ENCODE measurements at regions not wholly inside any gene's neighbourhood (a gene's known extent, or its start where the extent isn't known, plus 50 kb on each side); places are given as distances from the start of the nearest gene placed in this dataset.

DNA sequence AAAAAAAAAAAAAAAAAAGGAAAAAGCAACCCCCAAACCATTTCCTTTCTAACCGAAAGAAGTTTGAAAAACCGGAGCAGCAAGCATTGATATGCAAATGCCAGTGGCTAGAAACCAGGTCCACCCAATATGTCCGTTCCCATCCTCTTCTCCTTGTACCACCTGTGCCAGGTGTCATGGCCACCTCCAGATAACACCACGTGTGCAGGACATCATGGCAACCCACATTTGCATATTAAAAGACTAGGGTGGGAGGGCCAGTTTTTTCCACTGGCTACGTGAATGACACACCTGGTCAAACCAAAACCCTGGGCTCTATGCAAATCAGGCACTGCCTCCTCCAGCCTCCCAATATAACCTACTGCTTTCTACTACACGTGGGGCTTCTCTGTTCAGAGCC lies 303.3 kb upstream of the GULP1 start:
- TF ChIP-seq POLR2A (IDR thresholded peaks at IDR 0.05) = no peak
- TF ChIP-seq, protein P1, sequence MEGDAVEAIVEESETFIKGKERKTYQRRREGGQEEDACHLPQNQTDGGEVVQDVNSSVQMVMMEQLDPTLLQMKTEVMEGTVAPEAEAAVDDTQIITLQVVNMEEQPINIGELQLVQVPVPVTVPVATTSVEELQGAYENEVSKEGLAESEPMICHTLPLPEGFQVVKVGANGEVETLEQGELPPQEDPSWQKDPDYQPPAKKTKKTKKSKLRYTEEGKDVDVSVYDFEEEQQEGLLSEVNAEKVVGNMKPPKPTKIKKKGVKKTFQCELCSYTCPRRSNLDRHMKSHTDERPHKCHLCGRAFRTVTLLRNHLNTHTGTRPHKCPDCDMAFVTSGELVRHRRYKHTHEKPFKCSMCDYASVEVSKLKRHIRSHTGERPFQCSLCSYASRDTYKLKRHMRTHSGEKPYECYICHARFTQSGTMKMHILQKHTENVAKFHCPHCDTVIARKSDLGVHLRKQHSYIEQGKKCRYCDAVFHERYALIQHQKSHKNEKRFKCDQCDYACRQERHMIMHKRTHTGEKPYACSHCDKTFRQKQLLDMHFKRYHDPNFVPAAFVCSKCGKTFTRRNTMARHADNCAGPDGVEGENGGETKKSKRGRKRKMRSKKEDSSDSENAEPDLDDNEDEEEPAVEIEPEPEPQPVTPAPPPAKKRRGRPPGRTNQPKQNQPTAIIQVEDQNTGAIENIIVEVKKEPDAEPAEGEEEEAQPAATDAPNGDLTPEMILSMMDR (IDR thresholded peaks at IDR 0.05) = no peak
- no peaks in the 10 kb centered on the region for H3K4me1 ChIP-seq
- intact Hi-C loops (cut with DNase I) = no loop called here
- no peak for ATAC-seq
- DNase-seq = no peak
- WGBS, 2 donors = 66 to 71% methylated on average over 6 of the region's 6 CpGs
- no peak overlapping the region for H3K27ac ChIP-seq
- H3K36me3 ChIP-seq (replicated peaks in 1 of 2; ENCODE audit: insufficient read depth in 1 of 2, low read depth in 2 of 2) = no peaks in the 10 kb centered on the region
- no peaks in the 10 kb centered on the region for H3K9me3 ChIP-seq
- H3K27me3 ChIP-seq = no peaks in the 10 kb centered on the region
- H3K4me3 ChIP-seq = no peak overlapping the region

DNA sequence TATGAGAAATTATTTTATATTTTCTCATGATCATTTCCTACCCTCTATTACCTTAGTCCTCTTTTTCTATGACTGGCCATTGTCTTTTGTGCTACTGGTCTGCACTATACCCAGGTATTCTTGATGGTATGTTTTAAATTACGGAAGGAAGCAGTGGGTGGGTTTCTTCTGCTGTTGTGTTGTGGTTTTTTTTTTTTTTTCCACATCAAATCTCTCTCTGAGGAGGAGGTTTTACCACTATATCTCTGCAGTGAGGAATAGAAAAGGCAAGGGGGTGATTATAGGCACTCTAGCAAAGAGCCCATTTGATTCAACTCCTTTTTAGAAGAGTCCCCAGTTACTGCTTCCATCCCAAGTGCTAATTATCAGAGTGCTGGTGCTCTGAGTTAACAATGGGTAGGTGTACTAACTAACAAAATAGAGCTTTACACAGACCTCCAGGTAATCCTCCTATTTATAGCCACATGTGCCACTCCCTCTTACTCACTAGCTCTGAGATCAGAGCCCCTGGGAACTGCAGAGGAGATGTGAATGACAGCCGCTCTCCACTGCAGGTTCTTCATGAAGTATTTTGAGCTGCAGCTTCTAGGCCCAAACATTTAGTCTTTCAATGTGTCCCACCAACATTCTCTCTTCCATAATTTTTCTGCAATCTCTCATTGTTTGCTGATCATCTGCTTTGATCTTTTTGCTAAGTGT lies 301.6 kb upstream of the GULP1 start:
- no peak overlapping the region for H3K4me3 ChIP-seq
- H3K27ac ChIP-seq = no peak overlapping the region
- DNase-seq = no peak
- no peaks in the 10 kb centered on the region for H3K9me3 ChIP-seq
- WGBS, 2 donors = 82 to 88% methylated on average over 2 of the region's 2 CpGs
- TF ChIP-seq POLR2A (IDR thresholded peaks at IDR 0.05) = no peak
- TF ChIP-seq, protein P1 (IDR thresholded peaks at IDR 0.05) = no peak
- intact Hi-C loops (cut with DNase I) = no loop called here
- H3K4me1 ChIP-seq = no peaks in the 10 kb centered on the region
- no peaks in the 10 kb centered on the region for H3K27me3 ChIP-seq
- no peak for ATAC-seq
- H3K36me3 ChIP-seq (replicated peaks in 1 of 2; ENCODE audit: insufficient read depth in 1 of 2, low read depth in 2 of 2) = no peaks in the 10 kb centered on the region

DNA sequence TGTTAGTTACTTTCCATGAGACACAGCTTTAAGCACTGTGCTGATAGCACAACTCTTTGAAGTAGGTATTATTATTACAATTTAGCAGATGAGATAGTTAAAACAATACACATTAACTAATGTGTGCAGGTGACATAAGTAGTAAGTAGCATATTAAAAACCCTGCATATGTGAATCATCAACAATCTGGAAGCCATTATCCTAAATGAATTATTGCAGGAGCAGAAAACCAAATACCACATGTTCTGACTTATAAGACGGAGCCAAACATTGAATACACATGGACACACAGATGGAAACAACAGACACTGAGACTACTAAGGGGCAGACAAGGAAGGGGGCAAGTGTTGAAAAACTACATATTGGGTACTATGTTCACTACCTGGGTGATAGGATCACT lies 300.3 kb upstream of the GULP1 start:
- no peak for TF ChIP-seq POLR2A (IDR thresholded peaks at IDR 0.05)
- TF ChIP-seq, protein P1 (IDR thresholded peaks at IDR 0.05) = no peak
- ATAC-seq (no peak), DNase-seq (no peak)
- no peaks in the 10 kb centered on the region for H3K27me3 ChIP-seq
- no peaks in the 10 kb centered on the region for H3K9me3 ChIP-seq
- intact Hi-C loops (cut with DNase I) = no loop called here
- no peak overlapping the region for H3K27ac ChIP-seq
- no peak overlapping the region for H3K4me3 ChIP-seq
- H3K36me3 ChIP-seq (replicated peaks in 1 of 2; ENCODE audit: insufficient read depth in 1 of 2, low read depth in 2 of 2) = no peaks in the 10 kb centered on the region
- WGBS, 2 donors = 88 to 100% methylated on average over 1 of the region's 1 CpG
- H3K4me1 ChIP-seq = no peaks in the 10 kb centered on the region

DNA sequence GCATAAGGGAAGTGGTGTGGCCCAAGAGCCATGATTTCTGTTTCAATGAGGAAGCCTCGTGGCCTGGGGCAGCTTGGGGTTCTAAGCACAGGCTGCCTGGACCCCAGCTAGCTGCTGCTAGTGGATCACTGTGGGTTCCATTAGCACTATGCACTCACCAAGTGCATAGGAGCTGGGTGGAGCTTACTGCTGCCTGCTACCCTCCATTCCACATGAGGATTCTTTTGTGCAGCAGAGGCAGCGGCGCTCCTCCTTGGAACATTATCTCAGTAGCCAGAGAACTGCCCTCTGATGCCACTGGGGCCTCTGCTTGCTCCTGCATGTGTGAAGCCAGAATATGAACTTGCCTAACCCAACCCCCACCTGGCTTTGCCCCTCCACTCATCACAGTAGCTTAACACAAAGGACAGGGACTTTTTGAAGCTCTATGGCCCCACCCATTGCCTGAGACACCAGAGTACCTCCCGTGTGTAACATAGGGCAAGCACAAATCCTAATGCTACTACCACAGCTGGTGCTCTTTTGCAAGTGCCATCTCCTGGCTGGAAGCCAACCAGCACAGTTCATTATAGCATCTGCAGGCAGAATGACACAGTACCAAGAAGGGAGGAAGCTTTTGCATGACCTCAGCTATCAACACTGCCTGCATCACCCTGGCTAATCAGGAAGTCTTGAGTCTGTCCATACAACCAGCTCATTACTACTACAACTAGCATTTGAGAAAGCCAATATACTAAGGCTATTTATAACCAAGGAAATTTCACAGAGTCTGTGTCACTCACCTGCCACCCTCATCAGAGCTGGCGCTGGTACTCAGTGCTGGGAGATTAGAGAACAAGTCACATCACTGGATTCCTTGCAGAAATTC lies 297.0 kb upstream of the GULP1 start:
- Histone ChIP-seq H3K4me1 (no peaks in the 10 kb centered on the region), H3K27ac (no peak overlapping the region), H3K9me3 (no peaks in the 10 kb centered on the region), H3K27me3 (no peaks in the 10 kb centered on the region), H3K4me3 (no peak overlapping the region), H3K36me3 (replicated peaks in 1 of 2; ENCODE audit: insufficient read depth in 1 of 2, low read depth in 2 of 2) (no peaks in the 10 kb centered on the region)
- no peak for ATAC-seq
- intact Hi-C loops (cut with DNase I) = no loop called here
- no peak for TF ChIP-seq POLR2A (IDR thresholded peaks at IDR 0.05)
- TF ChIP-seq, protein P1 (IDR thresholded peaks at IDR 0.05) = no peak
- WGBS, 2 donors = 70 to 78% methylated on average over 5 of the region's 5 CpGs
- peak in 1 of 4 donors; percentile 13 for DNase-seq

Data from body of pancreas (tissue), 4 donors.